Body of pancreas (tissue), 4 donors: ENCODE measurements at regions not wholly inside any gene's neighbourhood (a gene's known extent, or its start where the extent isn't known, plus 50 kb on each side); places are given as distances from the start of the nearest gene placed in this dataset.

Source experiments
- POLR2A ChIP-seq, 3 donors: fragments of 450-650 bp; IDR thresholded peaks; one replicate each; pipeline ENCODE4 v1.6.1; 2016; ENCODE audit warnings: antibody characterized with exemption in 3 of 3, mild to moderate bottlenecking in 2 of 3
- TF ChIP-seq, protein P1 (sequence below), 7 experiments: fragments of 450-650 bp in 4 of 7; fragments of 200-600 bp in 3 of 7; sonication (generic) in 3 of 7; IDR thresholded peaks; one replicate each; pipeline ENCODE4 v1.5.1; 2016 to 2019; ENCODE audit warnings: antibody characterized with exemption in 7 of 7

- TF ChIP-seq, protein P1, sequence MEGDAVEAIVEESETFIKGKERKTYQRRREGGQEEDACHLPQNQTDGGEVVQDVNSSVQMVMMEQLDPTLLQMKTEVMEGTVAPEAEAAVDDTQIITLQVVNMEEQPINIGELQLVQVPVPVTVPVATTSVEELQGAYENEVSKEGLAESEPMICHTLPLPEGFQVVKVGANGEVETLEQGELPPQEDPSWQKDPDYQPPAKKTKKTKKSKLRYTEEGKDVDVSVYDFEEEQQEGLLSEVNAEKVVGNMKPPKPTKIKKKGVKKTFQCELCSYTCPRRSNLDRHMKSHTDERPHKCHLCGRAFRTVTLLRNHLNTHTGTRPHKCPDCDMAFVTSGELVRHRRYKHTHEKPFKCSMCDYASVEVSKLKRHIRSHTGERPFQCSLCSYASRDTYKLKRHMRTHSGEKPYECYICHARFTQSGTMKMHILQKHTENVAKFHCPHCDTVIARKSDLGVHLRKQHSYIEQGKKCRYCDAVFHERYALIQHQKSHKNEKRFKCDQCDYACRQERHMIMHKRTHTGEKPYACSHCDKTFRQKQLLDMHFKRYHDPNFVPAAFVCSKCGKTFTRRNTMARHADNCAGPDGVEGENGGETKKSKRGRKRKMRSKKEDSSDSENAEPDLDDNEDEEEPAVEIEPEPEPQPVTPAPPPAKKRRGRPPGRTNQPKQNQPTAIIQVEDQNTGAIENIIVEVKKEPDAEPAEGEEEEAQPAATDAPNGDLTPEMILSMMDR (IDR thresholded peaks at IDR 0.05), result no peak
- no peak for TF ChIP-seq POLR2A (IDR thresholded peaks at IDR 0.05)
These were observed 408.1 kb upstream of the DSEL start for GRCh38 chr18:67924656-67925055.
